ENCODE measurements at regions not wholly inside any gene's neighbourhood (a gene's known extent, or its start where the extent isn't known, plus 50 kb on each side); places are given as distances from the start of the nearest gene placed in this dataset.

DNA sequence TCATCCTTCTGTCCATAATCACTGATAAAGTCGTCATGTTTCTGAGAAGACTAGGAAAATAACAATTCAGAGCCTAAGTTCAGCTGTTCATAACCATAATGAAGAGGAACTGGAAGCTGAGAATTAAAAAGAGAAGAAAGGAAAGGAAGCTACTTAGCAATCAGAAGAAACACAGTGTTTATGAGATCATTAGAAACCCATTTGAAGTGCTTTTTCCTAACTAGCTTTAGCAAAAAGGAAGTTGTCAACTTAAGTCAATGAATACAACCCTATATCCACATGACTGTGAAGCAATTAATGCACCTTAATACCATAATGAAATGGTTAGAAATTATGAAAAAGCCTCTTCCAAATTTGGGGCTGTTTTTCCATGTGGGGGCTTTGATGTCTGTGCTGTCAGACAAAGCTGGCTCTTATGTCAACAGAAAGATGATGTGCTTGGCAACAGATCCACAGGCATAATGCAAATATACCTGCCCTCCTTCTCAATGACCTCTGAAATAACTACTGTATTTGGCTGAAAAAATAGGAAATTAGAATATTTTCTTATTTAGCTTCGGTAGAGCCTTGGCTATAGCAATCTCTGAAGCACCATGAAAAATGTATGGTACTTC is 463.5 kb downstream of the RASEF start:
- H3K27ac Mint-ChIP-seq = peak overlapping the region; percentile 79

DNA sequence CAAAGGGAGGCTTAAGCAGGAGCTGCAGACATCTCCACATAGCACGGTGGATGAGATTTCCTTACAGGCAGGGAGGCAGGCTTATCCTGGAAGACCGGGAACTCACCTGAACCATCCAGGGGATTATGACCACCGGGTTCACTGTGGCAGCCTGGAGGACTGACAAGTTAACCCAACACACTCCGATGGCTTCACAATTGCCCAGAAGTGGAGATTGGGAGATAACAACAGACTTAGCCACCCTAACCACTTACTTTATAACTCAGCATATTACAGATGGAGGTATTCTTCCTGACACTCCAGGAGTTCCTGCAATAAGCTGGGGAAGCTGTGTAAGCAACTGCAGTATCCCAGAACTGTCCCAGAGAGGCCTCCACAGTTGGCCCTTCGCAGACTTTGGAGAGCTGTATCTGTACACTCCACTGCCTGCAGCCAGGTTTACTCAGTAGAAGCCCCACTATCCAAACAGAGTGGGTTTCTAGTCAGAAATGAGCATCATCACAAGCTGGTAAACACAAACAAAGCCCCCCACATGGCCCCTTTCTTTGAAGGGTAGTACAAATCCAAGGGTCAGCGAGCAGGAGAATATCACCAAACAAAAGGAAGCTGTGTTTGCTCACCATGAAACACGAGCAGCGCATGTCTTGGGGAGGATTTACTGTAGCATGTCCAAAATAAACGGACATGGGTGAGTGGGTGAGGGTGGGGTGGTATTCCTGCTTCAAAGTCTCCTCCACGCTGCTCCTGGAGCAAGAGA is 462.2 kb downstream of the RASEF start:
- Mint-ChIP-seq H3K9me3 (peaks cover 2% of the 10 kb centered on the region), H3K27ac (peak overlapping the region; percentile 67), H3K4me1 (peaks cover 61% of the 10 kb centered on the region), H3K36me3 (no peaks in the 10 kb centered on the region), H3K4me3 (no peak overlapping the region), H3K27me3 (ENCODE audit: low read depth) (no peaks in the 10 kb centered on the region)
- no peak for DNase-seq (ENCODE audit: low spot score in 2 of 2, unreplicated experiment in 2 of 2)
- TF ChIP-seq, protein P1, sequence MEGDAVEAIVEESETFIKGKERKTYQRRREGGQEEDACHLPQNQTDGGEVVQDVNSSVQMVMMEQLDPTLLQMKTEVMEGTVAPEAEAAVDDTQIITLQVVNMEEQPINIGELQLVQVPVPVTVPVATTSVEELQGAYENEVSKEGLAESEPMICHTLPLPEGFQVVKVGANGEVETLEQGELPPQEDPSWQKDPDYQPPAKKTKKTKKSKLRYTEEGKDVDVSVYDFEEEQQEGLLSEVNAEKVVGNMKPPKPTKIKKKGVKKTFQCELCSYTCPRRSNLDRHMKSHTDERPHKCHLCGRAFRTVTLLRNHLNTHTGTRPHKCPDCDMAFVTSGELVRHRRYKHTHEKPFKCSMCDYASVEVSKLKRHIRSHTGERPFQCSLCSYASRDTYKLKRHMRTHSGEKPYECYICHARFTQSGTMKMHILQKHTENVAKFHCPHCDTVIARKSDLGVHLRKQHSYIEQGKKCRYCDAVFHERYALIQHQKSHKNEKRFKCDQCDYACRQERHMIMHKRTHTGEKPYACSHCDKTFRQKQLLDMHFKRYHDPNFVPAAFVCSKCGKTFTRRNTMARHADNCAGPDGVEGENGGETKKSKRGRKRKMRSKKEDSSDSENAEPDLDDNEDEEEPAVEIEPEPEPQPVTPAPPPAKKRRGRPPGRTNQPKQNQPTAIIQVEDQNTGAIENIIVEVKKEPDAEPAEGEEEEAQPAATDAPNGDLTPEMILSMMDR (IDR thresholded peaks at IDR 0.05; ENCODE audit: unreplicated experiment) = no peak

More for the DNA sequence above, 463.5 kb downstream of the RASEF start:
- Mint-ChIP-seq H3K36me3 (no peaks in the 10 kb centered on the region), H3K27me3 (ENCODE audit: low read depth) (no peaks in the 10 kb centered on the region), H3K4me3 (no peak overlapping the region), H3K9me3 (peaks cover 7% of the 10 kb centered on the region), H3K4me1 (peaks cover 50% of the 10 kb centered on the region)
- TF ChIP-seq, protein P1 (IDR thresholded peaks at IDR 0.05; ENCODE audit: unreplicated experiment) = no peak
- no peak for DNase-seq (ENCODE audit: low spot score in 2 of 2, unreplicated experiment in 2 of 2)

DNA sequence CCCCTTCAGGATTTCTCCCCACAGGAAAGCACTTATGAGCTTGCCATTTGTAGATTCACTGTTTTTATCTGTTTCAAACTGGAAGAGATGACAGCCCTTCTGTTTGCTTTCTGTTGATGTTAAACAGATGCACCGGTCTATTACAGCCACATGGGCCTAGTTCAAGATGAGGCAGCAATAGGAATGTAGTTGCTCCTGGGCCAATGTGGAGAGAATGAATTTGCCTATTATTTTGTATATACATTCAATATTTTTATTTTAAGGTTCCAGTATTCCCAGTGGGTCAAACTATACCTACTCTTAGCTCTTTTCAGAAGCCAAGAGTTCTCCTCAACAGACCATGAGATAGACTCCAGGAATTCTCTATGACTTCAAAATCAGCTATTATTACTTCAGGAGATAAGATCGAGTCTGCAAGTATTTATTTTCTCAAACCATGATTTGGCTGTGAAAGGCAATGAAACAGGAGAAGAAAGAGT is 461.6 kb downstream of the RASEF start:
- Mint-ChIP-seq H3K27ac (peak overlapping the region; percentile 67), H3K4me1 (peaks cover 67% of the 10 kb centered on the region), H3K4me3 (no peak overlapping the region), H3K27me3 (ENCODE audit: low read depth) (no peaks in the 10 kb centered on the region), H3K36me3 (no peaks in the 10 kb centered on the region), H3K9me3 (no peaks in the 10 kb centered on the region)
- TF ChIP-seq, protein P1 (IDR thresholded peaks at IDR 0.05; ENCODE audit: unreplicated experiment) = no peak
- no peak for DNase-seq (ENCODE audit: low spot score in 2 of 2, unreplicated experiment in 2 of 2)

DNA sequence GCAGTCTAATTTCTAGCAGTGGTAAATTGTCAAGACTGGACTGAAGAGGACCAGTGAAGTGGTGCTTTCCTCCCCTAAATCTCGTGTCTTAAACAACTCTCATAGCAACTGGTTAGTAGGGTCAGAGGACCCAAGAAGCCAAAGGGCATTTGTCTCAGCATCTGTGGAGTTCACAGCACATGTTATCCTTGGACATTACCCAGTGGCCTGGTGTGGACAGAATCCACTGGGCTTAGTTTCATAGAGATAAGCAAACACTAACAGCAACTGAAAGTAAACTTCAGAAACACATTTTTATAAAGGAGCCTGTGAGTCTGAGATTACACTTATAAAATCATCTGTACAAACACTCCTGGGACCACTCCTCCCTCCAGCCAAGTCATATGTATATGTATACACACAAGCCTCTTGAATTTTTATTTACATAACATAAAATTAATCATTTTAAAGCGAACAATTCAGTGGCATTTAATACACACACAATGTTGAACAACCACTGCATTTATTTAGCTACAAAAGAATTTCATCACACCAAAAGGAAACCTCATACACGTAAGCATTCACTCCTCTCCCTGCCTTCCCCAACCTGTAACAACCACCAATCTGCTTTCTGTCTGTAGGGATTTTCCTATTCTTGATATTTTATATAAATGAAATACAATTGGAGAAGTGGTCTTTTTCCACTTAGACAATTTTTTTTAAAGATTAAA is 457.8 kb downstream of the RASEF start:
- Mint-ChIP-seq H3K27me3 (ENCODE audit: low read depth) (no peaks in the 10 kb centered on the region), H3K4me1 (peaks cover 49% of the 10 kb centered on the region), H3K4me3 (no peak overlapping the region), H3K36me3 (no peaks in the 10 kb centered on the region), H3K9me3 (no peaks in the 10 kb centered on the region), H3K27ac (peak overlapping the region; percentile 73)
- no peak for DNase-seq (ENCODE audit: low spot score in 2 of 2, unreplicated experiment in 2 of 2)
- TF ChIP-seq, protein P1 (IDR thresholded peaks at IDR 0.05; ENCODE audit: unreplicated experiment) = no peak

DNA sequence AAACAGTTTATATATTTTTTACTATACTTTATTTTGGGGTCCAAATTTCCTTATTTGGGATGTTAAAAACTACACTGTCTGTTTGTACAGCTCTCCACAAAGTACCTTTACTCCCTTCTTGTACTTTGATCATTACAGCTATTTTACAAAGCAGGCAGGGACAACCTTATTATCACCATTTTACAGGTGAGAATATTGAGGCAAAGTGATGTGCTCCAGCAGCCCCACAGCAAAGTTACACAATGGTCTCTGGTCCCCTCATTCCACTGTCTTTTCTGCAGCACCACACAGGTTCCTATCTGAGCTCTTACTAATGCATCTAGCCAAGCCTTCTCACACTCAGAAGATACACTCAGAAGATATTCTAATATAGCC is 457.3 kb downstream of the RASEF start:
- DNase-seq (ENCODE audit: low spot score in 2 of 2, unreplicated experiment in 2 of 2) = no peak
- H3K27me3 Mint-ChIP-seq (ENCODE audit: low read depth) = no peaks in the 10 kb centered on the region
- H3K4me1 Mint-ChIP-seq = peaks cover 44% of the 10 kb centered on the region
- no peak overlapping the region for H3K27ac Mint-ChIP-seq
- TF ChIP-seq, protein P1 (IDR thresholded peaks at IDR 0.05; ENCODE audit: unreplicated experiment) = no peak
- H3K4me3 Mint-ChIP-seq = no peak overlapping the region
- no peaks in the 10 kb centered on the region for H3K9me3 Mint-ChIP-seq
- no peaks in the 10 kb centered on the region for H3K36me3 Mint-ChIP-seq

Data from mesothelial cell of epicardium (in vitro differentiated cells).